OCI-LY7 (cell line): ENCODE measurements at regions not wholly inside any gene's neighbourhood (a gene's known extent, or its start where the extent isn't known, plus 50 kb on each side); places are given as distances from the start of the nearest gene placed in this dataset.

Experiments used
- BruUV-seq: library from RNA; stranded (reverse); fragments of 400-500 nt; replicated peaks from 2 replicates; lab custom pipeline; 2021; lab: Mats Ljungman, UMichigan
- CTCF ChIA-PET: fragments of 300-600 bp; sonication (Branson Sonifier 250); formaldehyde crosslinking; loops from one replicate; lab custom pipeline; 2022; ENCODE audit warnings: antibody characterized with exemption; ENCODE audit not compliant: unreplicated experiment; lab: Charles Lee
- POLR2A ChIA-PET: fragments of 300-600 bp; sonication (Branson Sonifier 250); formaldehyde crosslinking; loops from one replicate; lab custom pipeline; 2022; ENCODE audit warnings: antibody characterized with exemption; lab: Charles Lee
- DNase-seq: peaks from one replicate; pipeline ENCODE4 v3.0.0-alpha.2; 2015; ENCODE audit warnings: low spot score
- H2AFZ ChIP-seq: fragments of 200-600 bp; sonication (generic), shearing (Covaris generic); 2 replicates; pipeline ENCODE4 v1.6.1; 2014; ENCODE audit warnings: mild to moderate bottlenecking, antibody characterized with exemption, low read length, moderate library complexity
- H3K27ac ChIP-seq: fragments of 200-600 bp; sonication (generic); 2 replicates; pipeline ENCODE4 v1.5.1; 2014; ENCODE audit warnings: mixed run types, low read depth, mild to moderate bottlenecking, moderate library complexity, low read length, inconsistent platforms; ENCODE audit not compliant: poor library complexity, severe bottlenecking
- H3K36me3 ChIP-seq: fragments of 200-600 bp; sonication (generic); 2 replicates; pipeline ENCODE4 v1.6.1; 2014; ENCODE audit warnings: mild to moderate bottlenecking, antibody characterized with exemption, low read length, moderate library complexity, mixed read lengths; ENCODE audit not compliant: insufficient read depth
- H3K4me1 ChIP-seq: fragments of 200-600 bp; sonication (generic); 2 replicates; pipeline ENCODE4 v1.5.1; 2014; ENCODE audit warnings: mild to moderate bottlenecking, low read length; ENCODE audit not compliant: insufficient read depth, poor library complexity, severe bottlenecking
- H3K4me2 ChIP-seq: fragments of 200-600 bp; sonication (generic); 2 replicates; pipeline ENCODE4 v1.6.1; 2014; ENCODE audit warnings: mild to moderate bottlenecking, low read length
- H3K4me3 ChIP-seq: fragments of 200-600 bp; sonication (generic); 2 replicates; pipeline ENCODE4 v1.5.1; 2014; ENCODE audit warnings: mild to moderate bottlenecking, low read depth, low read length; ENCODE audit not compliant: poor library complexity, severe bottlenecking
- H3K79me2 ChIP-seq: fragments of 200-600 bp; sonication (generic); 2 replicates; pipeline ENCODE4 v1.6.1; 2016; ENCODE audit warnings: low read depth, mild to moderate bottlenecking, low read length, moderate library complexity, mixed read lengths; ENCODE audit not compliant: insufficient read depth
- H3K9me2 ChIP-seq: fragments of 200-600 bp; sonication (generic); 2 replicates; pipeline ENCODE4 v1.6.1; 2016; ENCODE audit warnings: mild to moderate bottlenecking, low read length, mixed read lengths; ENCODE audit not compliant: insufficient read depth
- H3K9me3 ChIP-seq: fragments of 200-600 bp; sonication (generic); 2 replicates; pipeline ENCODE4 v1.6.1; 2014; ENCODE audit warnings: mild to moderate bottlenecking, mixed run types, low read length, mixed read lengths
- H4K20me1 ChIP-seq: fragments of 200-600 bp; sonication (generic); 2 replicates; pipeline ENCODE4 v1.6.1; 2014; ENCODE audit warnings: mild to moderate bottlenecking, antibody characterized with exemption, low read length, moderate library complexity, mixed read lengths; ENCODE audit not compliant: insufficient read depth
- CTCF ChIP-seq: fragments of 200-600 bp; sonication (generic); conservative IDR thresholded peaks from 2 replicates; pipeline ENCODE4 v1.5.1; 2014; ENCODE audit warnings: mild to moderate bottlenecking, antibody characterized with exemption, low read length, moderate library complexity, mixed read lengths
- EZH2phosphoT487 ChIP-seq: fragments of 200-600 bp; sonication (generic); IDR thresholded peaks from 2 replicates; pipeline ENCODE4 v1.6.1; 2018; ENCODE audit warnings: low read depth, borderline replicate concordance, mild to moderate bottlenecking, mixed run types, antibody characterized with exemption, low read length, moderate library complexity, mixed read lengths
- intact Hi-C: fragments of 100-400 bp; cut with micrococcal nuclease; formaldehyde crosslinking; loops from one replicate; pipeline ENCODE4 v1.10.0; 2022; ENCODE audit not compliant: unreplicated experiment

GRCh38 chr6:760982-761955, 68.3 kb upstream of the EXOC2 start:
- CTCF ChIA-PET = interaction anchor here (0.6 kb wide), 1 partner anchor 171 kb away, joined by 3 read pairs; no protein-coding TSS in a partner anchor
- DNase-seq = no peak
- POLR2A ChIA-PET = no interaction called here

GRCh38 chr6:759729-760128, 66.8 kb upstream of the EXOC2 start:
- Histone ChIP-seq H2AFZ (no peak overlapping the region), H4K20me1 (no peaks in the 10 kb centered on the region), H3K79me2 (no peaks in the 10 kb centered on the region), H3K36me3 (no peaks in the 10 kb centered on the region), H3K9me2 (no peaks in the 10 kb centered on the region), H3K27ac (no peak overlapping the region), H3K4me2 (no peak overlapping the region), H3K4me3 (no peak overlapping the region), H3K4me1 (no peaks in the 10 kb centered on the region), H3K9me3 (no peaks in the 10 kb centered on the region)
- intact Hi-C loops = no loop called here
- BruUV-seq = no TSS peak
- TF ChIP-seq EZH2phosphoT487 (no peak), CTCF (no peak)
- ChIA-PET POLR2A (no interaction called here), CTCF (interaction anchor here (0.5 kb wide), 1 partner anchor 37 kb away, joined by 3 read pairs; no protein-coding TSS in a partner anchor)
- DNase-seq = no peak

More at GRCh38 chr6:760982-761955, 68.3 kb upstream of the EXOC2 start:
- Histone ChIP-seq H3K27ac (no peak overlapping the region), H4K20me1 (no peaks in the 10 kb centered on the region), H3K4me3 (no peak overlapping the region), H3K36me3 (no peaks in the 10 kb centered on the region), H3K9me2 (no peaks in the 10 kb centered on the region), H3K9me3 (no peaks in the 10 kb centered on the region), H3K4me2 (no peak overlapping the region), H2AFZ (no peak overlapping the region), H3K79me2 (no peaks in the 10 kb centered on the region), H3K4me1 (no peaks in the 10 kb centered on the region)
- no TSS peak for BruUV-seq
- intact Hi-C loops = no loop called here
- no peak for TF ChIP-seq EZH2phosphoT487
- TF ChIP-seq CTCF = no peak

- TF ChIP-seq CTCF (no peak), EZH2phosphoT487 (no peak)
- no peak overlapping the region for H2AFZ ChIP-seq
- ChIA-PET CTCF (no interaction called here), POLR2A (interaction anchor here (1.1 kb wide), 1 partner anchor 188 kb away, joined by 3 read pairs; no protein-coding TSS in a partner anchor)
- no peak overlapping the region for H3K27ac ChIP-seq
- no TSS peak for BruUV-seq
- no peaks in the 10 kb centered on the region for H3K36me3 ChIP-seq
- no peaks in the 10 kb centered on the region for H3K4me1 ChIP-seq
- DNase-seq = no peak
- no peaks in the 10 kb centered on the region for H3K9me3 ChIP-seq
- H4K20me1 ChIP-seq = no peaks in the 10 kb centered on the region
- no peaks in the 10 kb centered on the region for H3K9me2 ChIP-seq
- H3K79me2 ChIP-seq = no peaks in the 10 kb centered on the region
- H3K4me3 ChIP-seq = no peak overlapping the region
- intact Hi-C loops = no loop called here
- H3K4me2 ChIP-seq = no peak overlapping the region
These were observed 63.3 kb upstream of the EXOC2 start for GRCh38 chr6:756224-756623.
